ENCODE measurements at regions not wholly inside any gene's neighbourhood (a gene's known extent, or its start where the extent isn't known, plus 50 kb on each side); places are given as distances from the start of the nearest gene placed in this dataset.

GRCh38 chr3:18245721-18246120, 179.4 kb downstream of the SATB1 start:
- TF ChIP-seq FOXK2 (IDR thresholded peaks at IDR 0.05) (no peak), PKNOX1 (IDR thresholded peaks at IDR 0.05) (no peak), NFRKB (IDR thresholded peaks at IDR 0.05) (no peak), ELF4 (IDR thresholded peaks at IDR 0.05) (no peak)

Measured in HEK293T (cell line).